Smooth muscle cell (in vitro differentiated cells): ENCODE measurements at regions not wholly inside any gene's neighbourhood (a gene's known extent, or its start where the extent isn't known, plus 50 kb on each side); places are given as distances from the start of the nearest gene placed in this dataset.
A peak's percentile ranks its signal among the peaks of the same experiment; 100 is the strongest.
"Not testable (repeated sequence)": the region's sequence is repeated elsewhere in the genome, so short reads cannot be mapped to it uniquely, and the experiment has no call there.

Source experiments
- DNase-seq: peaks from one replicate; lab custom pipeline; 2025; ENCODE audit not compliant: unreplicated experiment; lab: John Stamatoyannopoulos, UW
- H2AFZ ChIP-seq: fragments of 200-600 bp; sonication (generic); 2 replicates; pipeline ENCODE4 v1.6.0; 2016; ENCODE audit warnings: antibody characterized with exemption, low read depth, mild to moderate bottlenecking
- H3F3A ChIP-seq: fragments of 200-600 bp; sonication (generic); 2 replicates; pipeline ENCODE4 v1.6.0; 2017; ENCODE audit warnings: antibody characterized with exemption, low read depth
- H3K27ac ChIP-seq: fragments of 200-600 bp; sonication (generic); 2 replicates; pipeline ENCODE4 v1.5.1; 2016; ENCODE audit warnings: low read depth, mild to moderate bottlenecking
- H3K27me3 ChIP-seq: fragments of 200-600 bp; sonication (generic); 2 replicates; pipeline ENCODE4 v1.6.1; 2016; ENCODE audit warnings: low read depth, mild to moderate bottlenecking
- H3K36me3 ChIP-seq: fragments of 200-600 bp; sonication (generic); 2 replicates; pipeline ENCODE4 v1.5.1; 2016; ENCODE audit warnings: low read depth
- H3K4me1 ChIP-seq: fragments of 200-600 bp; sonication (generic); 2 replicates; pipeline ENCODE4 v1.5.1; 2016; ENCODE audit warnings: low read depth
- H3K4me2 ChIP-seq: fragments of 200-600 bp; sonication (generic); 2 replicates; pipeline ENCODE4 v1.6.0; 2016; ENCODE audit warnings: mild to moderate bottlenecking
- H3K4me3 ChIP-seq: fragments of 200-600 bp; sonication (generic); 2 replicates; pipeline ENCODE4 v1.5.1; 2016; ENCODE audit warnings: mild to moderate bottlenecking
- H3K79me2 ChIP-seq: fragments of 200-600 bp; sonication (generic); 2 replicates; pipeline ENCODE4 v1.6.0; 2016; ENCODE audit warnings: low read depth, mild to moderate bottlenecking
- H3K9ac ChIP-seq: fragments of 200-600 bp; sonication (generic); 2 replicates; pipeline ENCODE4 v1.6.0; 2016; ENCODE audit warnings: low read depth
- H3K9me3 ChIP-seq: fragments of 200-600 bp; sonication (generic); replicated peaks from 2 replicates; pipeline ENCODE4 v1.5.1; 2016; ENCODE audit warnings: low read depth
- H4K20me1 ChIP-seq: fragments of 200-600 bp; sonication (generic); 2 replicates; pipeline ENCODE4 v1.6.0; 2016; ENCODE audit warnings: low read depth
- CTCF ChIP-seq: fragments of 200-600 bp; sonication (generic); IDR thresholded peaks from 2 replicates; pipeline ENCODE4 v1.5.1; 2017; ENCODE audit warnings: borderline replicate concordance, mild to moderate bottlenecking, antibody characterized with exemption; ENCODE audit not compliant: insufficient read depth, poor library complexity, severe bottlenecking
- WGBS: methylation state at CpG from one replicate; pipeline ENCODE4 v1.1.7; 2016; ENCODE audit warnings: low lambda C conversion rate; 5-methylcytosine and 5-hydroxymethylcytosine counted together

- Histone ChIP-seq H3K9ac (no peak overlapping the region), H3K27ac (peak overlapping the region; percentile 56), H3K36me3 (no peaks in the 10 kb centered on the region), H3K4me2 (peak overlapping the region; percentile 84), H3K4me3 (peak overlapping the region; percentile 43), H3K79me2 (no peaks in the 10 kb centered on the region), H4K20me1 (no peaks in the 10 kb centered on the region), H3K27me3 (no peaks in the 10 kb centered on the region), H3K4me1 (peaks cover 31% of the 10 kb centered on the region), H3K9me3 (no peaks in the 10 kb centered on the region), H3F3A (peaks cover 5% of the 10 kb centered on the region), H2AFZ (no peak overlapping the region)
- DNase-seq, result no peak
- peak; percentile 40 for TF ChIP-seq CTCF
- WGBS, result 32% methylated on average over 12 of the region's 12 CpGs
These were observed 125.8 kb downstream of the MRPL14 start for GRCh38 chr6:44001318-44002066.

- no peak for DNase-seq
- Histone ChIP-seq H2AFZ (no peak overlapping the region), H3K79me2 (no peaks in the 10 kb centered on the region), H3K4me3 (no peak overlapping the region), H3K9me3 (no peaks in the 10 kb centered on the region), H3K27me3 (no peaks in the 10 kb centered on the region), H3K4me1 (peaks cover 31% of the 10 kb centered on the region), H3K27ac (peak overlapping the region; percentile 52), H4K20me1 (no peaks in the 10 kb centered on the region), H3K36me3 (no peaks in the 10 kb centered on the region), H3K4me2 (no peak overlapping the region), H3K9ac (no peak overlapping the region), H3F3A (peaks cover 9% of the 10 kb centered on the region)
- TF ChIP-seq CTCF, result no peak
- 59% methylated on average over 14 of the region's 14 CpGs for WGBS
These were observed 126.9 kb downstream of the MRPL14 start for GRCh38 chr6:44000164-44000842.

- Histone ChIP-seq H3K27ac (no peak overlapping the region), H3K36me3 (no peaks in the 10 kb centered on the region), H3K79me2 (no peaks in the 10 kb centered on the region), H3K4me3 (no peak overlapping the region), H3K9me3 (no peaks in the 10 kb centered on the region), H3K4me2 (no peak overlapping the region), H4K20me1 (no peaks in the 10 kb centered on the region), H3K4me1 (peaks cover 27% of the 10 kb centered on the region), H3F3A (peaks cover 9% of the 10 kb centered on the region), H3K9ac (no peak overlapping the region), H3K27me3 (no peaks in the 10 kb centered on the region), H2AFZ (no peak overlapping the region)
- no peak for DNase-seq
- no peak for TF ChIP-seq CTCF
- 98% methylated on average over 4 of the region's 4 CpGs for WGBS
These were observed 127.6 kb downstream of the MRPL14 start for GRCh38 chr6:43999628-44000027.

- not testable (repeated sequence) for H3K9ac ChIP-seq, H4K20me1 ChIP-seq, H2AFZ ChIP-seq, H3K4me3 ChIP-seq, H3K9me3 ChIP-seq, DNase-seq, H3K27ac ChIP-seq, H3K36me3 ChIP-seq, H3K4me2 ChIP-seq, H3F3A ChIP-seq, H3K27me3 ChIP-seq, H3K79me2 ChIP-seq
- 89% methylated on average over 22 of the region's 24 CpGs for WGBS
- peaks cover 18% of the 10 kb centered on the region for H3K4me1 ChIP-seq
These were observed 128.5 kb downstream of the MRPL14 start for GRCh38 chr6:43998592-43999243.

- not testable (repeated sequence) for H3K9ac ChIP-seq, H3K79me2 ChIP-seq, H2AFZ ChIP-seq, H3K36me3 ChIP-seq, H3K4me2 ChIP-seq, H4K20me1 ChIP-seq, H3F3A ChIP-seq, H3K4me3 ChIP-seq, H3K27me3 ChIP-seq, H3K27ac ChIP-seq, DNase-seq, H3K9me3 ChIP-seq
- 95% methylated on average over 35 of the region's 35 CpGs for WGBS
- H3K4me1 ChIP-seq, result peaks cover 12% of the 10 kb centered on the region
These were observed 129.2 kb downstream of the MRPL14 start for GRCh38 chr6:43997990-43998585.
